ENCODE measurements at regions not wholly inside any gene's neighbourhood (a gene's known extent, or its start where the extent isn't known, plus 50 kb on each side); places are given as distances from the start of the nearest gene placed in this dataset.
A peak's percentile ranks its signal among the peaks of the same experiment; 100 is the strongest.

DNA sequence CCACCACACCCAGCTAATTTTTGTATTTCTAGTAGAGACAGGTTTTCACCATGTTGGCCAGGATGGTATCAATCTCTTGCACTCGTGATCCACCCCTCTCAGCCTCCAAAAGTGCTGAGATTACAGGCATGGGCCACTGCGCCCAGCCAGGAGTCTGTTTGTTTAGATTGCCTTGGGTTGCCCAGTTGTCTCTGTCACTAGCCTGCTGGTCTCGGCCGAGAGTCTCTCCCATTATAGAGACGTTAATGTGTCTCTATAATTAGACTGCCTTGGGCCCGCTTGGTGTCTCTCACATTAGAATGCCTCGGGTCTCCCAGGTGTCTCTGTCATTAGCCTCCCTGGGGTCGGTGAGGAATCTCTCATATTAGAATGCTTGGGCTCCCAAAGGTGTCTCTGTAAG is 1533.6 kb downstream of the UQCRFS1 start:
- CTCF ChIA-PET, result no interaction called here
- POLR2A ChIA-PET, result no interaction called here
- ATAC-seq, result no peak
- Mint-ChIP-seq H3K9me3 (ENCODE audit: insufficient read depth) (peaks cover 52% of the 10 kb centered on the region), H3K27me3 (ENCODE audit: low read depth) (no peaks in the 10 kb centered on the region), H3K4me3 (no peak overlapping the region), H3K4me1 (ENCODE audit: low read depth) (no peaks in the 10 kb centered on the region), H3K36me3 (ENCODE audit: low read depth) (no peaks in the 10 kb centered on the region), H3K27ac (no peak overlapping the region)
- no peak for DNase-seq

DNA sequence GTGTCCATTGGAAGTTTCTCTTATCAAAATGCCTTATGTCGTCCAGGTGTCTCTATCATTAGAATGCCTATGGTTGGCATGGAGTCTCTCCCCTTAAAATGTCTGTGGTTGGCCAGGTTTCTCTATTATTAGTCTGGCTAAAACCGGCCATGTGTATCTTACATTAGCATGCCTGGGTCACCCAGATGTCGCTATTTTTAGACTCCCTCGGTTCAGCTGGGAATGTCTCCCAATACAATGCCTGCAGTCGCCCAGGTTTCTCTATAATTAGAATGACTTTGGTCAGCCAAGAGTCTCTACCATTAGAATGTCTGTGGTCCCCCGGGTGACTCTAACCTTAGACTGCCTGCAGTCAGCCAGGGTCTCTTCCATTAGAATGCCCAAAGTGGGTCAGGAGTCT is 1536.1 kb downstream of the UQCRFS1 start:
- CTCF ChIA-PET, result no interaction called here
- no peaks in the 10 kb centered on the region for H3K4me1 Mint-ChIP-seq (ENCODE audit: low read depth)
- H3K27me3 Mint-ChIP-seq (ENCODE audit: low read depth), result no peaks in the 10 kb centered on the region
- H3K27ac Mint-ChIP-seq, result no peak overlapping the region
- no peaks in the 10 kb centered on the region for H3K36me3 Mint-ChIP-seq (ENCODE audit: low read depth)
- H3K4me3 Mint-ChIP-seq, result no peak overlapping the region
- peaks cover 74% of the 10 kb centered on the region for H3K9me3 Mint-ChIP-seq (ENCODE audit: insufficient read depth)
- no peak for ATAC-seq
- DNase-seq, result no peak
- POLR2A ChIA-PET, result no interaction called here

DNA sequence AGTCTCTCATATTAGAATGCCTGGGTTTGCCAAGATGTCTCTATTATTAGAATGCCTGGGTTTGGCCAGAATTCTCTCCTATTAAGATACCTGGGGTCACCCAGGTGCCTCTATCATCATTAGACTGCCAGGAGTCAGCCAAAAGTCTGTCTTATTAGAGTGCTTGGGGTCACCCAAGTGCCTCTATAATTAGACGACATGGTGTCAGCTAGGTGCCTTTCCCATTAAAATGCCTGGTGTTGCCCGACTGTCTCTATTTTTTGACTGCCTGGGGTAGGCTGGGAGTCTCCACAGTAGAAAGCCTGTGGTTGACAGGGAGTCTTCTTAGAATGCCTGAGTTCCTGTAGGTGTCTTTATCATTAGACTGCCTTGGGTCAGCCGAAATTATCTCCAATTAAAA is 1536.6 kb downstream of the UQCRFS1 start:
- no peak for DNase-seq
- ChIA-PET CTCF (no interaction called here), POLR2A (no interaction called here)
- Mint-ChIP-seq H3K9me3 (ENCODE audit: insufficient read depth) (peaks cover 77% of the 10 kb centered on the region), H3K4me3 (no peak overlapping the region), H3K36me3 (ENCODE audit: low read depth) (no peaks in the 10 kb centered on the region), H3K4me1 (ENCODE audit: low read depth) (no peaks in the 10 kb centered on the region), H3K27me3 (ENCODE audit: low read depth) (no peaks in the 10 kb centered on the region), H3K27ac (no peak overlapping the region)
- ATAC-seq, result no peak

DNA sequence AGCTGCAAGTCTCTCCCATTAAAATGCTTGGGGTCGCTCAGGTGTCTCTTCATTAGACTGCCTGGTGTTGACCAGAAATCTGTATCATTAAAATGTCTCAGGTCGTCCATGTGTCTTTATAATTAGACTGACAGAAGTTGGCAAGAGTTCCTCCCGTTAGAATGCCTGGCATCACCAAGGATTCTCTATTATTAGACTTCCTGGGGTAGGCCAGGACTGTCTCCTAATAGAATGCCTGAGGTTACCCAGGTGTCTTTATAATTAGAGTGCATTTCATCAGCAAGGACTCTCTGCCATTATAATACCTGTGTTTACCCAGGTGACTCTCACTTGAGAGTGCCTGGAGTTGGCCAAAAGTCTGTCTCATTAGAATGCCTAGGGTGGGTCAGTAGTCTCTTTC is 1537.2 kb downstream of the UQCRFS1 start:
- Mint-ChIP-seq H3K27ac (no peak overlapping the region), H3K27me3 (ENCODE audit: low read depth) (no peaks in the 10 kb centered on the region), H3K4me1 (ENCODE audit: low read depth) (no peaks in the 10 kb centered on the region), H3K36me3 (ENCODE audit: low read depth) (no peaks in the 10 kb centered on the region), H3K4me3 (no peak overlapping the region), H3K9me3 (ENCODE audit: insufficient read depth) (peaks cover 83% of the 10 kb centered on the region)
- POLR2A ChIA-PET, result no interaction called here
- DNase-seq (no peak), ATAC-seq (no peak)
- CTCF ChIA-PET, result no interaction called here

DNA sequence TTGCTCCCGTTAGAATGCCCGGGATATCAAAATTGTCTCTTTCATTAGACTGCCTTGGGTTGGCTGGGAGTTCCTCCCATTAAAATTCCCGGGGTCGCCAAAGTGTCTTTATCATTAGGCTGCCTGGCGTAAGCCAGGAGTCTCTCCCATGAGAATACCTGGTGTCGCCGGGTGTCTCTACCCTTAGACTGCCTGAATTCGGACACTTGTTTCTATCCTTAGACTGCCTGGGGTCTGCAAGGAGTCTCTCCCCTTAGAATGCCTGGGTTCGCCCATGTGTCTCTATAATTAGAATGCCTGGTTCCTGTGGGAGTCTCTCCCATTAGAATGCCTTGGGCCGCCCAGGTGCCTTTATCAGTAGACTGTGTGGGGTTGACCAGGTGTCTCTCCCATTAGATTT is 1538.2 kb downstream of the UQCRFS1 start:
- Mint-ChIP-seq H3K4me3 (no peak overlapping the region), H3K4me1 (ENCODE audit: low read depth) (no peaks in the 10 kb centered on the region), H3K27me3 (ENCODE audit: low read depth) (no peaks in the 10 kb centered on the region), H3K36me3 (ENCODE audit: low read depth) (no peaks in the 10 kb centered on the region), H3K9me3 (ENCODE audit: insufficient read depth) (peaks cover 88% of the 10 kb centered on the region), H3K27ac (no peak overlapping the region)
- no peak for DNase-seq
- CTCF ChIA-PET, result no interaction called here
- no peak for ATAC-seq
- POLR2A ChIA-PET, result no interaction called here

DNA sequence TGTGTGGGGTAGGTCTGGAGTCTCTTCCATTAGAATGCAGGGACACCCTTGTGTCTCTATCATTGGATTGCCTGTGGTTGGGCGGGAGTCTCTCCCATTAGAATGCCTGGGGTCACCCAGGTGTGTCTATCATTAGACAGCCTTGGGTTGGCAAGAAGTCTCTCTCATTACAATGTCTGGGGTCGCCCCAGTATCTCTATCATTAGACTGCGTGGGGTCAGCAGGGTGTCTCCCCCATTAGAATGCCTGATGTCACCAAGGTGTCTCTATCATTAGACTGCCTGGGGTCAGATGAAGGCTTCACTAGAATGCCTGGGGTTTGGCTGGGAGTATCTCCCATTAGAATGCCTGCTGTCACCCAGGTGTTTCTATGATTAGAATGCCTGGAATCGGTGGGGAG is 1539.0 kb downstream of the UQCRFS1 start:
- Mint-ChIP-seq H3K27ac (no peak overlapping the region), H3K27me3 (ENCODE audit: low read depth) (no peaks in the 10 kb centered on the region), H3K9me3 (ENCODE audit: insufficient read depth) (peaks cover 81% of the 10 kb centered on the region), H3K4me1 (ENCODE audit: low read depth) (no peaks in the 10 kb centered on the region), H3K4me3 (no peak overlapping the region), H3K36me3 (ENCODE audit: low read depth) (no peaks in the 10 kb centered on the region)
- no peak for DNase-seq
- ChIA-PET POLR2A (no interaction called here), CTCF (no interaction called here)
- ATAC-seq, result no peak

DNA sequence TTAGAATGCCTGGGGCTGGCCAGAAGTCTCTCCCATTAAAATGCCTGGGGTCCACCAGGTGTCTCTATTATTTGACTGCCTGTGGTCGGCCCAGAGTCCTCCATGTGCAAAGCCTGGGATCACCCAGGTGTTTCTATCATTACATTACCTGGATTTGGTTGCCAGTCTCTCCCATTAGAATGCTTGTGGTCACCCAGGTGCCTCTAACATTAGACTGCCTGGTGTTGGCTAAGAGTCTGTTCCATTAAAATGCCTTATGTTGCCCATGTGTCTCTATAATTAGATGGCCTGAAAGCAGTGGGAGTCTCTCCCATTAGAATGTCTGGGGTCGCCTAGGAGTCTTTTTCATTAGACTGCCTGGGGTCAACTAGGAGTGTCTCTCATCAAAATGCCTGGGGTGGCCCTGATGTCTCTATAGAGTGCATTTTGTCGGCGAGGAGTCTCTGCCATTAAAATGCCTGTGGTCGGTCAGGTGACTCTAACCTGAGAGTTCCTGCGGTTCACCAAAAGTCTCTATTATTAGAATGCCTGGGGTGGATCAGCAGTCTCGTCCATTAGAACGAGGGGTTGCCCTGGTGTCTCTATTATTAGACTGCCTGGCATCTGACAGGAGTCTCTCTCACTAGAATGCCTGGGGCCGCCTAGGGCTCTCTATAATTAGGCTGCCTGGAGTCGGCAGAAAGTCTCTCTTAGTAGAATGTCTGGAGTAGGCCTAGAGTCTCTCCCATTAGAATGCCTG is 1540.5 kb downstream of the UQCRFS1 start:
- POLR2A ChIA-PET, result no interaction called here

DNA sequence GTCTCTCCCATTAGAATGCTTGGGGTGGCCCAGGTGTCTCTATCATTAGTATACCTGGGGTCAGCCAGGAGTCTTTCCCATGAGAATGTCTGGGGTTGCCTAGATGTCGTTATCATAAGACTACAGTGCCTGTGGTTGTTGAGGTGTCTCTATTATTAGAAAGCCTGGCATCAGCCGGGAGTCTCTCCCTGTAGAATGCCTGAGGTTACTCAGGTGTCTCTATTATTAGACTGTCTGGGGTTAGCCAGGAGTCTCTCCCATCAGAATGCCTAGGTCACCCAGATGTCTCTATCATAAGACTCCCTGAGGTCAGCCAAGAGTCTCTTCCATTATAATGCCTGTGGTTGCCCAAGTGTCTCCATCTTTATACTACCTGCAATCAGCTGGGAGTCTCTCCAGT is 1541.1 kb downstream of the UQCRFS1 start:
- H3K9me3 Mint-ChIP-seq (ENCODE audit: insufficient read depth), result peaks cover 64% of the 10 kb centered on the region
- H3K4me3 Mint-ChIP-seq, result no peak overlapping the region
- no peaks in the 10 kb centered on the region for H3K4me1 Mint-ChIP-seq (ENCODE audit: low read depth)
- CTCF ChIA-PET, result no interaction called here
- no peaks in the 10 kb centered on the region for H3K27me3 Mint-ChIP-seq (ENCODE audit: low read depth)
- POLR2A ChIA-PET, result no interaction called here
- no peak overlapping the region for H3K27ac Mint-ChIP-seq
- DNase-seq (no peak), ATAC-seq (no peak)
- no peaks in the 10 kb centered on the region for H3K36me3 Mint-ChIP-seq (ENCODE audit: low read depth)

More for the DNA sequence above, 1540.5 kb downstream of the UQCRFS1 start:
- H3K4me3 Mint-ChIP-seq, result no peak overlapping the region
- DNase-seq (no peak), ATAC-seq (no peak)
- H3K36me3 Mint-ChIP-seq (ENCODE audit: low read depth), result no peaks in the 10 kb centered on the region
- no peaks in the 10 kb centered on the region for H3K4me1 Mint-ChIP-seq (ENCODE audit: low read depth)
- no peaks in the 10 kb centered on the region for H3K27me3 Mint-ChIP-seq (ENCODE audit: low read depth)
- CTCF ChIA-PET, result no interaction called here
- peaks cover 69% of the 10 kb centered on the region for H3K9me3 Mint-ChIP-seq (ENCODE audit: insufficient read depth)
- no peak overlapping the region for H3K27ac Mint-ChIP-seq

DNA sequence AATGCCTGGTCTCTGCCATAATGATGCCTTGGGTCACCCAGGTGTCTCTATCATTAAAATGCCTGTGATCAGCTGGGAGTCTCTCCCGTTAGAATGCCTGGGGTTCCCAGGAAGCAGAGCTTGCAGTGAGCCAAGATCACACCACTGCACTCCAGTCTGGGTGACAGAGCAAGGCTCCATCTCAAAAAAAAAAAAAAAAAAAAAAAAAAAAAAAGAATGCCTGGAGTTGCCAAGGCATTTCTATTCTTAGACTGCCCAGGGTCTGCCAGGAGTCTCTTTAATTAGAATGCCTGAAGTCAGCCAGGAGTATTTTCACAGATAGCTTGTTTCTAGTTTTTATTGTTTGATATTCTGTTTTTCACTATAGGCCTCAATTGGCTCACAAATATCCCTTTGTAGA is 1552.5 kb downstream of the UQCRFS1 start:
- ATAC-seq, result no peak
- no peak for DNase-seq
- no peaks in the 10 kb centered on the region for H3K4me1 Mint-ChIP-seq (ENCODE audit: low read depth)
- H3K27me3 Mint-ChIP-seq (ENCODE audit: low read depth), result no peaks in the 10 kb centered on the region
- ChIA-PET POLR2A (no interaction called here), CTCF (no interaction called here)
- H3K4me3 Mint-ChIP-seq, result no peak overlapping the region
- no peak overlapping the region for H3K27ac Mint-ChIP-seq
- H3K9me3 Mint-ChIP-seq (ENCODE audit: insufficient read depth), result peaks cover 57% of the 10 kb centered on the region
- H3K36me3 Mint-ChIP-seq (ENCODE audit: low read depth), result no peaks in the 10 kb centered on the region

DNA sequence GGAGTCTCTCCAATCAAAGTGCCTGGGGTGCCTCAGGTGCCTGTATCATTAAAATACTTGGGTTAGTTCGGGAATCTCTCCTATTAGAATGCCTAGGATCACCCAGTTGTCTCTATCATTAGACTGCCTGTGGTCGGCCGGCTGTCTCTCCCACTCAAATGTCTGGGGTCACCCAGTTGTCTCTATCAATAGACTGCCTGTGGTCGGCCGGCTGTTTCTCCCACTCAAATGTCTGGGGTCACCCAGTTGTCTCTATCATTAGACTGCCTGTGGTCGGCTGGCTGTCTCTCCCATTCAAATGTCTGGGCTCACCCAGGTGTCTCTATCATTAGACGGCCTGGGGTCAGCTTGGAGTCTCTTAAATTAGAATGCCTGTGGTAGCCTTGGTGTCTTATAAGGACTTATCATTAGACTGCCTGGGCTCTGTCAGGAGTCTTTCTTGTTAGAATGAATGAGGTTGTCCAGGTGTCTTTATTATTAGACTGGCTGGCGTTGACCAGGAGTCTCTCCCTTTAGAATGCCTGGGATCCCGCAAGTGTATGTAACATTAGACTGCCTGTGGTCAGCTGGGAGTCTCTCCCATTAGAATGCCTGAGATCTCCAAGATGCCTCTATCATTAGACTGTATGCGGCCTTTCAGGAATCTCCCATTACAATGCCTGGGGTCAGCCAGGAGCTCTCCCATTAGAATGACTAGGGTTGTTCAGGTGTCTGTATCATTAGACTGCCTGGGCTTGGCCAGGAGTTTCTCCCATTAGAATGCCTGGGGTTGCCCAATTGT is 1555.5 kb downstream of the UQCRFS1 start:
- no peak overlapping the region for H3K4me3 Mint-ChIP-seq
- H3K27me3 Mint-ChIP-seq (ENCODE audit: low read depth), result no peaks in the 10 kb centered on the region
- DNase-seq (no peak), ATAC-seq (no peak)
- H3K36me3 Mint-ChIP-seq (ENCODE audit: low read depth), result no peaks in the 10 kb centered on the region
- H3K9me3 Mint-ChIP-seq (ENCODE audit: insufficient read depth), result peaks cover 71% of the 10 kb centered on the region
- ChIA-PET CTCF (no interaction called here), POLR2A (no interaction called here)
- H3K27ac Mint-ChIP-seq, result no peak overlapping the region
- no peaks in the 10 kb centered on the region for H3K4me1 Mint-ChIP-seq (ENCODE audit: low read depth)

DNA sequence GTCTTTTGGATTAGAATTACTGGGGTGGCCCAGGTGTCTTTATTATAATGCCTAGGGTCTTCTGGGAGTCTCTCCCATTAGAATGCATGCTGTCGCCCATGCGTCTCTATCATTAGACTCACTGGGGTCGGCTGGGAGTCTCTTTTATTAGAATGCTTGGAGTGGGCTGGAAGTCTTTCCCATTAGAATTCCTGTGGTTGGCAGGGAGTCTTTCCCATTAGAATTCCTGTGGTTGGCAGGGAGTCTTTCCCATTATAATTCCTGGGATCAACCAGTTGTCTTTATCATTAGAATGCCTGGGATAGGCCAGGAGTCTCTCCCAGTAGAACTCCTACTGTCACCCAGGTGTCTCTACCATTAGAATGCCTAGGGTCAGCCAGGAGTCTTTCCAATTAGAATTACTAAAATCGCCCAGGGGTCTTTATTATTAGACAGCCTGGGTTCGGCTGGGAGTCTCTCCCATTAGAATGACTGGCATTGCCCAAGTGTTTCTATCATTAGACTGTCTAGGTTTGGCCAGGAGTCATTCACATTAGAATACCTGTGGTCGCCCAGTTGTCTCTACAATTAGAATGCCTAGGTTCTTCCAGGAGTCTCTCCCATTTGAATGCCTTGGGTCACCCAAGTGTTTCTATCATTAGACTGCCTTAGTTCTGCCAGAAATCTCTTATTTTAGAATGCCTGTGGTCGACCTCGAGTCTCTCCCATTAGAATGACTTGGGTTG is 1558.5 kb downstream of the UQCRFS1 start:
- Mint-ChIP-seq H3K4me1 (ENCODE audit: low read depth) (no peaks in the 10 kb centered on the region), H3K4me3 (no peak overlapping the region), H3K36me3 (ENCODE audit: low read depth) (no peaks in the 10 kb centered on the region), H3K9me3 (ENCODE audit: insufficient read depth) (peaks cover 85% of the 10 kb centered on the region), H3K27ac (no peak overlapping the region), H3K27me3 (ENCODE audit: low read depth) (no peaks in the 10 kb centered on the region)
- ATAC-seq, result no peak
- POLR2A ChIA-PET, result no interaction called here
- CTCF ChIA-PET, result no interaction called here
- DNase-seq, result peak; percentile 5

DNA sequence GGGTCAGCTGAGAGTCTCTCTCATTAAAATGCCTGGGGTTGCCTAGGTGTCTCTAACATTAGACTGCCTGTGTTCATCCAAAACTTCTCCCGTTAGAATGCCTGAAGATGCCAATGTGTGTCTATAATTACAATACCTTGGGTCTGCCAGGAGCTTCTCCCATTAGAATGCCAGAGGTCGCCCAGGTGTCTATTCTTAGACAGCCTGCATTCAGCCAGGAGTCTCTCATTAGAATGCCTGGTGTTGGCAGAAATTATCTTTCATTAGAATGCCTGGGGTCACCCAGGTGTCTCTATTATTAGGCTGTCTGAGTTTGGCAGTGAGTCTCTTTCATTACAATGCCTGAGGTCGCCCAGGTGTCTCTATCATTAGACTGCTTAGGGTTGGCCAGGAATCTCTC is 1560.2 kb downstream of the UQCRFS1 start:
- ATAC-seq, result no peak
- no peak for DNase-seq
- CTCF ChIA-PET, result no interaction called here
- H3K4me1 Mint-ChIP-seq (ENCODE audit: low read depth), result no peaks in the 10 kb centered on the region
- no peaks in the 10 kb centered on the region for H3K36me3 Mint-ChIP-seq (ENCODE audit: low read depth)
- H3K27ac Mint-ChIP-seq, result no peak overlapping the region
- H3K9me3 Mint-ChIP-seq (ENCODE audit: insufficient read depth), result peaks cover 87% of the 10 kb centered on the region
- no peak overlapping the region for H3K4me3 Mint-ChIP-seq
- POLR2A ChIA-PET, result no interaction called here
- H3K27me3 Mint-ChIP-seq (ENCODE audit: low read depth), result no peaks in the 10 kb centered on the region

Data from activated CD8-positive, alpha-beta T cell treated with anti-CD3 and anti-CD28 coated beads, Interleukin-2, amount 10 ng/mL, durations not matched to agents 7 days and 5 days (primary cell).